Endothelial cell of umbilical vein (primary cell): ENCODE measurements at regions not wholly inside any gene's neighbourhood (a gene's known extent, or its start where the extent isn't known, plus 50 kb on each side); places are given as distances from the start of the nearest gene placed in this dataset.

Experiments
- BruUV-seq: library from RNA; stranded (reverse); fragments of 400-500 nt; replicated peaks from 2 replicates; lab custom pipeline; 2021; lab: Mats Ljungman, UMichigan
- CTCF ChIA-PET: fragments of 300-600, 350-600 bp; sonication (Branson Sonifier 250); formaldehyde crosslinking; loops from one replicate; lab custom pipeline; 2021; ENCODE audit warnings: antibody characterized with exemption, inconsistent platforms; lab: Charles Lee
- POLR2A ChIA-PET: fragments of 300-600, 350-600 bp; sonication (Branson Sonifier 250); formaldehyde crosslinking; loops from one replicate; lab custom pipeline; 2021; ENCODE audit warnings: antibody characterized with exemption, inconsistent platforms; lab: Charles Lee
- DNase-seq: peaks from one replicate; pipeline ENCODE4 v3.0.0-alpha.2; 2011; ENCODE audit warnings: low read depth, low spot score
- FAIRE-seq: peaks from 2 replicates; lab custom pipeline; 2011; peaks lifted over from hg19 to GRCh38; lab: Jason Lieb, UNC
- H2AFZ ChIP-seq: 2 replicates; pipeline ENCODE4 v1.6.0; 2012; ENCODE audit warnings: low read depth, low read length, control low read depth, inconsistent platforms
- H3K27ac ChIP-seq: 2 replicates; pipeline ENCODE4 v1.5.1; 2011; ENCODE audit warnings: low read depth, mild to moderate bottlenecking, control low read depth, low read length, moderate library complexity; ENCODE audit not compliant: insufficient read depth
- H3K27me3 ChIP-seq, 2 experiments: 2 replicates each; pipeline versions ENCODE4 v1.6.0 to v1.6.1; 2011; ENCODE audit warnings: low read length in 2 of 2, mixed read lengths in 1 of 2; ENCODE audit not compliant: control insufficient read depth in 2 of 2, insufficient read depth in 2 of 2
- H3K36me3 ChIP-seq, 2 experiments: 2 replicates in 1 of 2; 3 replicates in 1 of 2; pipeline ENCODE4 v1.5.1; 2011; ENCODE audit warnings: low read length in 2 of 2, mild to moderate bottlenecking in 1 of 2, moderate library complexity in 1 of 2; ENCODE audit not compliant: control insufficient read depth in 2 of 2, insufficient read depth in 2 of 2; ENCODE audit errors: extremely low read depth in 1 of 2
- H3K4me1 ChIP-seq: 3 replicates; pipeline ENCODE4 v1.5.1; 2011; ENCODE audit warnings: mild to moderate bottlenecking, low read length; ENCODE audit not compliant: control insufficient read depth, insufficient read depth; ENCODE audit errors: extremely low read depth
- H3K4me2 ChIP-seq: 2 replicates; pipeline ENCODE4 v1.6.1; 2011; ENCODE audit warnings: low read length, control low read depth, mixed read lengths; ENCODE audit not compliant: insufficient read depth
- H3K4me3 ChIP-seq, 3 experiments: fragments of 200-600 bp in 1 of 3; sonication (generic), shearing (Covaris generic) in 1 of 3; replicated peaks in 1 of 3; 2 replicates each; pipeline ENCODE4 v1.5.1; 2011 to 2016; ENCODE audit warnings: control low read depth in 3 of 3, low read length in 3 of 3, mild to moderate bottlenecking in 2 of 3, inconsistent platforms in 1 of 3, low read depth in 1 of 3, moderate library complexity in 1 of 3; ENCODE audit not compliant: insufficient read depth in 1 of 3
- H3K79me2 ChIP-seq: 2 replicates; pipeline ENCODE4 v1.6.0; 2012; ENCODE audit warnings: low read length, inconsistent platforms; ENCODE audit not compliant: control insufficient read depth, insufficient read depth
- H3K9ac ChIP-seq: replicated peaks from 2 replicates; pipeline ENCODE3; 2011; ENCODE audit warnings: low read length, control low read depth; ENCODE audit not compliant: insufficient read depth; ENCODE audit errors: extremely low read depth
- H3K9me1 ChIP-seq: replicated peaks from 3 replicates; pipeline ENCODE4 v1.6.0; 2011; ENCODE audit warnings: mild to moderate bottlenecking, low read length; ENCODE audit not compliant: control insufficient read depth, insufficient read depth; ENCODE audit errors: extremely low read depth
- H3K9me3 ChIP-seq: replicated peaks from 2 replicates; pipeline ENCODE4 v1.5.1; 2012; ENCODE audit warnings: low read length, inconsistent platforms; ENCODE audit not compliant: control insufficient read depth, insufficient read depth
- H4K20me1 ChIP-seq: replicated peaks from 2 replicates; pipeline ENCODE3; 2011; ENCODE audit warnings: mild to moderate bottlenecking, low read length; ENCODE audit not compliant: control insufficient read depth, insufficient read depth; ENCODE audit errors: extremely low read depth
- CTCF ChIP-seq, 2 donors: IDR thresholded peaks; 1 replicate in 1 of 2; 2 replicates in 1 of 2; pipeline ENCODE4 v1.5.1; 2011; ENCODE audit warnings: low read length in 2 of 2, mild to moderate bottlenecking in 2 of 2, moderate library complexity in 2 of 2, control low read depth in 1 of 2, inconsistent platforms in 1 of 2, low read depth in 1 of 2; ENCODE audit not compliant: insufficient read depth in 1 of 2; ENCODE audit errors: extremely low read depth in 1 of 2
- EZH2 ChIP-seq: IDR thresholded peaks from 2 replicates; pipeline ENCODE4 v1.6.1; 2012; ENCODE audit warnings: borderline replicate concordance, low read depth, mild to moderate bottlenecking, moderate library complexity, low read length, inconsistent platforms; ENCODE audit not compliant: severe bottlenecking
- FOS ChIP-seq: IDR thresholded peaks from 2 replicates; pipeline ENCODE4 v1.6.1; 2011; ENCODE audit warnings: mild to moderate bottlenecking, low read length, moderate library complexity, borderline replicate concordance; ENCODE audit not compliant: insufficient read depth
- GATA2 ChIP-seq: IDR thresholded peaks from 2 replicates; pipeline ENCODE4 v1.7.0; 2011; ENCODE audit warnings: low read depth, mild to moderate bottlenecking, moderate library complexity, mixed read lengths, low read length; ENCODE audit not compliant: insufficient read length, insufficient read depth
- JUN ChIP-seq: IDR thresholded peaks from 2 replicates; pipeline ENCODE4 v1.6.1; 2011; ENCODE audit warnings: borderline replicate concordance, low read depth; ENCODE audit not compliant: insufficient read length, insufficient read depth
- MAX ChIP-seq: IDR thresholded peaks from 2 replicates; pipeline ENCODE4 v1.6.1; 2011; ENCODE audit not compliant: insufficient read depth, insufficient read length
- MYC ChIP-seq: IDR thresholded peaks from one replicate; pipeline ENCODE4 v1.6.1; 2011; ENCODE audit warnings: mild to moderate bottlenecking, low read depth, low read length
- POLR2A ChIP-seq: IDR thresholded peaks from 2 replicates; pipeline ENCODE4 v1.6.1; 2012; ENCODE audit warnings: low read depth, mild to moderate bottlenecking, control low read depth, low read length
- POLR2AphosphoS5 ChIP-seq: IDR thresholded peaks from 2 replicates; pipeline ENCODE4 v1.6.1; 2012; ENCODE audit warnings: low read depth, mild to moderate bottlenecking, control low read depth, low read length, moderate library complexity; ENCODE audit not compliant: insufficient read depth
- dilution Hi-C: fragments of 300-500 bp; cut with MboI; formaldehyde crosslinking; loops from one replicate; pipeline ENCODE4 v1.15.0; 2019; ENCODE audit warnings: low sequenced_read_pairs; ENCODE audit not compliant: extremely low pct_ligation_motif_present
- intact Hi-C: fragments of 100-400 bp; cut with micrococcal nuclease; formaldehyde crosslinking; loops from one replicate; pipeline ENCODE4 v1.10.0; 2022

- Histone ChIP-seq H2AFZ (no peak overlapping the region), H3K79me2 (no peaks in the 10 kb centered on the region), H3K27me3 (no peaks in the 10 kb centered on the region), H3K9me1 (no peaks in the 10 kb centered on the region), H3K9me3 (peaks cover 1% of the 10 kb centered on the region), H3K9ac (no peak overlapping the region), H3K4me3 (no peak overlapping the region), H3K4me2 (no peak overlapping the region), H3K36me3 (no peaks in the 10 kb centered on the region), H3K4me1 (no peaks in the 10 kb centered on the region), H3K27ac (no peak overlapping the region), H4K20me1 (no peaks in the 10 kb centered on the region)
- no TSS peak for BruUV-seq
- ChIA-PET CTCF (no interaction called here), POLR2A (no interaction called here)
- intact Hi-C loops: no loop called here
- FAIRE-seq (no peak), DNase-seq (no peak)
- TF ChIP-seq MAX (no peak), GATA2 (no peak), CTCF (IDR thresholded peaks at IDR 0.05; ENCODE audit: extremely low read depth in 1 of 2, insufficient read depth in 1 of 2, low read depth in 1 of 2, low read length in 2 of 2) (no peak), POLR2AphosphoS5 (no peak), FOS (no peak), EZH2 (no peak), POLR2A (no peak), JUN (no peak), MYC (no peak)
- dilution Hi-C loops: no loop called here
Measured at GRCh38 chr7:68853254-68853653, 745.0 kb upstream of the AUTS2 start.
